GM23248 (cell line): ENCODE measurements at regions not wholly inside any gene's neighbourhood (a gene's known extent, or its start where the extent isn't known, plus 50 kb on each side); places are given as distances from the start of the nearest gene placed in this dataset.
"Not testable (repeated sequence)": the region's sequence is repeated elsewhere in the genome, so short reads cannot be mapped to it uniquely, and the experiment has no call there.

ENCODE experiments used
- DNase-seq: peaks from one replicate; pipeline ENCODE4 v3.0.0-alpha.2; 2015
- H2AFZ ChIP-seq: fragments of 200-600 bp; sonication (generic); 2 replicates; pipeline ENCODE4 v1.6.1; 2016; ENCODE audit warnings: antibody characterized with exemption
- H3F3A ChIP-seq: fragments of 200-600 bp; sonication (generic); 2 replicates; pipeline ENCODE4 v1.6.1; 2016; ENCODE audit warnings: mild to moderate bottlenecking, antibody characterized with exemption, mixed run types; ENCODE audit not compliant: insufficient read depth
- H3K27ac ChIP-seq: fragments of 200-600 bp; sonication (generic); 2 replicates; pipeline ENCODE4 v1.5.1; 2016; ENCODE audit warnings: mild to moderate bottlenecking
- H3K27me3 ChIP-seq: fragments of 200-600 bp; sonication (generic); replicated peaks from 2 replicates; pipeline ENCODE4 v1.6.1; 2016; ENCODE audit warnings: mild to moderate bottlenecking; ENCODE audit not compliant: insufficient read depth
- H3K36me3 ChIP-seq: fragments of 200-600 bp; sonication (generic); 2 replicates; pipeline ENCODE4 v1.6.1; 2016; ENCODE audit warnings: low read depth, mild to moderate bottlenecking
- H3K4me1 ChIP-seq: fragments of 200-600 bp; sonication (generic); 2 replicates; pipeline ENCODE4 v1.6.1; 2016; ENCODE audit warnings: mild to moderate bottlenecking; ENCODE audit not compliant: insufficient read depth
- H3K4me2 ChIP-seq: fragments of 200-600 bp; sonication (generic); one replicate; pipeline ENCODE4 v1.6.1; 2016; ENCODE audit warnings: mild to moderate bottlenecking; ENCODE audit not compliant: unreplicated experiment
- H3K4me3 ChIP-seq: fragments of 200-600 bp; sonication (generic); 2 replicates; pipeline ENCODE4 v1.5.1; 2016; ENCODE audit warnings: mild to moderate bottlenecking
- H3K79me2 ChIP-seq: fragments of 200-600 bp; sonication (generic); 2 replicates; pipeline ENCODE4 v1.6.1; 2016; ENCODE audit warnings: mild to moderate bottlenecking; ENCODE audit not compliant: insufficient read depth
- H3K9ac ChIP-seq: fragments of 200-600 bp; sonication (generic); 2 replicates; pipeline ENCODE4 v1.6.1; 2016; ENCODE audit warnings: mild to moderate bottlenecking
- H3K9me2 ChIP-seq: fragments of 200-600 bp; sonication (generic); 2 replicates; pipeline ENCODE4 v1.6.1; 2016; ENCODE audit warnings: mixed run types, mild to moderate bottlenecking, moderate library complexity; ENCODE audit not compliant: insufficient read depth
- H3K9me3 ChIP-seq: fragments of 200-600 bp; sonication (generic); one replicate; pipeline ENCODE4 v1.6.1; 2017; ENCODE audit warnings: low read depth
- H4K20me1 ChIP-seq: fragments of 200-600 bp; sonication (generic); 2 replicates; pipeline ENCODE4 v1.6.0; 2016; ENCODE audit not compliant: insufficient read depth
- EZH2 ChIP-seq: fragments of 200-600 bp; sonication (generic); IDR thresholded peaks from 2 replicates; pipeline ENCODE4 v1.6.1; 2018; ENCODE audit warnings: antibody characterized with exemption, mild to moderate bottlenecking; ENCODE audit not compliant: insufficient read depth, poor library complexity, severe bottlenecking
- EZH2phosphoT487 ChIP-seq: fragments of 200-600 bp; sonication (generic); IDR thresholded peaks from 2 replicates; pipeline ENCODE4 v1.6.1; 2018; ENCODE audit warnings: antibody characterized with exemption, moderate library complexity, mild to moderate bottlenecking, low read depth; ENCODE audit not compliant: insufficient read depth
- WGBS, 2 experiments: methylation state at CpG; one replicate each; pipeline ENCODE4 v1.1.6; 2015 to 2017; ENCODE audit warnings: low lambda C conversion rate in 2 of 2, low coverage in 1 of 2; ENCODE audit errors: missing lambda C conversion rate in 2 of 2; 5-methylcytosine and 5-hydroxymethylcytosine counted together
- in situ Hi-C: fragments of 300-500 bp; cut with MboI; formaldehyde crosslinking; loops from 2 replicates; pipeline ENCODE4 v1.15.0; 2020

DNA sequence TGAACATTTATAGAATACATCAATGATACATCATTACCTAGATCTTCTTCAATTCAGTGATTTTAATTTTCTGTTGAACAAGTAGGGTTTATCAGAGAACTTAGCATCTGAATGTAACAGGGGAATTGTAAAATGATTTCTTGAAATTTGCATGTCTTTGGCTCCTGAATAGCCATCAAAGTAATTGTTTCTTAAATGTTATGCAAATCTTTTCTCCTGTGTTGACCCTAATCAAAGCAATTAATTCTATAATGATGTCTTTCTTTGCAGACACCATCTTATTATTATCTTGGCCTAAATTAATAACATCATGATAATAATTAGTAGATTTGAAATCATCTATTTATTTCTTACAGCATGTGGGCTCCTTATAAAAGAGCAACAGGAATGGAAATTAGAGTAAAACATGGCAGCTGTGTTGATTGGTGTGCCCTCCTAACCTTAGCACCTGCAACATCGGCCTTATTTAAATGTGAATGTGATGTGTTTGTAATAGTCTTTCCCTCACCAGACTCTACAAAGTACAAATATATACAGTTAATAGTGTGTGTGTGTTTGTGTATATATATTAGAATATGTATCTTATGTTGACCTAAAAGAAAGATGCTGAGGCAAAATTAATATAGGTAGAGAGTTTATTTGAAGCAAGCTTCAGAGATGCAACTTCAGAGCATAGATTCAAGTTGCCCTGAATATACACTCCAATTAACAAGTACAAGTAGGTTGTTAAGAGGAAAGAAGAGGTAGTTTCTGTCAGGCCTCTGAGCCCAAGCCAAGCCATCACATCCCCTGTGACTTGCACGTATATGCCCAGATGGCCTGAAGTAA is 328.0 kb upstream of the TECRL start:
- 26 to 41% methylated on average over 2 of the region's 2 CpGs for WGBS, 2 experiments
- Histone ChIP-seq H3K4me1 (no peaks in the 10 kb centered on the region), H3K4me2 (no peak overlapping the region), H3K79me2 (no peaks in the 10 kb centered on the region), H4K20me1 (no peaks in the 10 kb centered on the region), H3F3A (no peaks in the 10 kb centered on the region), H3K9me2 (no peaks in the 10 kb centered on the region; the same call in 1 of the 2 replicates), H3K9me3 (peaks cover 3% of the 10 kb centered on the region), H3K4me3 (no peak overlapping the region), H3K36me3 (no peaks in the 10 kb centered on the region), H3K27me3 (no peaks in the 10 kb centered on the region), H3K9ac (no peak overlapping the region), H3K27ac (no peak overlapping the region), H2AFZ (no peak overlapping the region)
- DNase-seq, result no peak
- no peak for TF ChIP-seq EZH2phosphoT487
- no peak for TF ChIP-seq EZH2
- in situ Hi-C loops, result no loop called here

DNA sequence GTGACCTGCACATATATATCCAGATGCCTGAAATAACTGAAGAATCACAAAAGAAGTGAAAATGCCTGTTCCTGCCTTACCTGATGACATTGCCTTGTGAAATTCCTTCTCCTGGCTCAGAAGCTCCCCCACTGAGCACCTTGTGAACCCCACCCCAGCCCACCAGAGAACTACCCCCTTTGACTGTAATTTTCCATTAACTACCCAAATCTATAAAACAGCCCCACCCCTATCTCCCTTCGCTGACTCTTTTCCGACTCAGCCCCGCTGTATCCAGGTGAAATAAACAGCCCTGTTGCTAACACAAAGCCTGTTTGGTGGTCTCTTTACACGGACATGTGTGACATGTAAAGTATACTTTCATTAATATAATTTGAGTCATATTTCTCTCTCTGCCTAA is 320.3 kb upstream of the TECRL start:
- H3K4me2 ChIP-seq, result no peak overlapping the region
- no peak for TF ChIP-seq EZH2phosphoT487
- no peak for TF ChIP-seq EZH2
- H2AFZ ChIP-seq, result no peak overlapping the region
- no peaks in the 10 kb centered on the region for H3K27me3 ChIP-seq
- no peaks in the 10 kb centered on the region for H3K9me3 ChIP-seq
- WGBS, 2 experiments, result 8 to 17% methylated on average over 4 of the region's 4 CpGs
- in situ Hi-C loops, result no loop called here
- H3K4me1 ChIP-seq, result no peaks in the 10 kb centered on the region
- no peaks in the 10 kb centered on the region for H3K36me3 ChIP-seq
- no peaks in the 10 kb centered on the region for H4K20me1 ChIP-seq
- H3K79me2 ChIP-seq, result no peaks in the 10 kb centered on the region
- no peak overlapping the region for H3K27ac ChIP-seq
- H3K4me3 ChIP-seq, result no peak overlapping the region
- no peak overlapping the region for H3K9ac ChIP-seq
- no peak for DNase-seq
- H3F3A ChIP-seq, result no peaks in the 10 kb centered on the region
- H3K9me2 ChIP-seq, result no peaks in the 10 kb centered on the region

DNA sequence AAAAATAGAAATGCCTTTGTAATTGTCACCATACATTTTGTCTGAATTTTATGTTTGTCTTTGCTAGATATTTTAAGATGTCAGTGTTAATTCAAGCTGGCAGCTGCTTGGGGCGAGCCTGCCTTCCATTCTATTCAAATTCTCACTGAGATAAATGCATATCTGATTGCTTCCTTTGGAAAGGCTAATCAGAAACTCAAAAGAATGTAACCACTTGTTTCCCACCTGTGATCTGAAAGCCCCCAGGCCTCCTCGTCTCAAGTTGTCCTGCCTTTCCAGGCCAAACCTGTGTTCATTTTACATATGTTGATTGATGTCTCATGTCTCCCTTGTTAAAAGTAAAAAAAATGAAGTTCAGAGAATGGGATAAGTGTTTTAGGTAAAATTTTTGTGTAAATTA is 318.7 kb upstream of the TECRL start:
- Histone ChIP-seq H3K4me1 (no peaks in the 10 kb centered on the region), H3K4me2 (no peak overlapping the region), H3K27me3 (no peaks in the 10 kb centered on the region), H3K36me3 (no peaks in the 10 kb centered on the region), H3K27ac (no peak overlapping the region), H3K79me2 (no peaks in the 10 kb centered on the region), H3F3A (no peaks in the 10 kb centered on the region), H3K9ac (no peak overlapping the region), H2AFZ (no peak overlapping the region), H3K9me3 (no peaks in the 10 kb centered on the region), H3K9me2 (no peaks in the 10 kb centered on the region), H4K20me1 (no peaks in the 10 kb centered on the region), H3K4me3 (no peak overlapping the region)
- DNase-seq, result no peak
- in situ Hi-C loops, result no loop called here
- 9% methylated on average over 2 of the region's 2 CpGs for WGBS, 2 experiments
- TF ChIP-seq EZH2, result no peak
- TF ChIP-seq EZH2phosphoT487, result no peak

DNA sequence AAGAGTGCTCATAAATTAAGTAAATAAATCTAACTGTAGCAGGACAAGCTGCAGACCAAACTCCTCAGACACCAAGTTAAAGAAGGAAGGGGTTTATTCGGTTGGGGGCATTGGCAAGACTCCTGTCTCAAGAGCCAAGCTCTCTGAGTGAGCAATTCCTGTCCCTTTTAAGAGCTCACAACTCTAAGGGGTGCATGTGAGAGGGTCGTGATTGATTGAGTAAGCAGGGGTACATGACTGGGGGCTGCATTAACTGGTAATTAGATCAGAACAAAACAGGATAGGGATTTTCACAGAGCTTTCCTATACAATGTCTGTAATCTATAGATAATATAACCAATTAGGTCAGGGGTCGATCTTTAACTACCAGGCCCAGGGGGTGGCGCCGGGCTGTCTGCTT is 318.1 kb upstream of the TECRL start:
- H2AFZ ChIP-seq, DNase-seq, H3K9me2 ChIP-seq, H3K27ac ChIP-seq, H3K9me3 ChIP-seq, H3K4me1 ChIP-seq, H3F3A ChIP-seq, in situ Hi-C loops, H3K27me3 ChIP-seq, H4K20me1 ChIP-seq, H3K36me3 ChIP-seq, H3K9ac ChIP-seq, H3K79me2 ChIP-seq, H3K4me3 ChIP-seq, H3K4me2 ChIP-seq: not testable (repeated sequence)
- WGBS, 2 experiments, result 9 to 18% methylated on average over 5 of the region's 5 CpGs

DNA sequence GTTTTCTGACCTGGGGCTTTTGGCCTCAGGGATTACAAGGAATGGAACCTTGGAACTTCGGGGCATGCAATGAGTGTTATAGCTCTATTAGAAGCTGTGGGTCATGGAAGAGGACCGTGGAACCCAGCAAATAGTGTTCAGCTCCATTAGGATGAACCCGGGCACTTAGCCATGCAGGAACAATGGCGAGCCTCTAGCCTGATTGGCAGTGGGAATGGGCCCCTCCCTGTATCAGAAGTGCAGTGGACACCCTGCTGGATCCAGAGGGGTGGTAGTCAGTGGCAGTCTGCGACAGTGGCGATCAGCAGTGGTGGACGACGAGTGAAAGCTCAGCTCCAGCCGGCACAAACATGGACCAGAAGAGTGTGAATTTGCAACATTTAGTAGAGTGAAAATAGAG is 315.4 kb upstream of the TECRL start:
- in situ Hi-C loops, result no loop called here
- H3K4me2 ChIP-seq, result no peak overlapping the region
- 38 to 40% methylated on average over 9 of the region's 9 CpGs for WGBS, 2 experiments
- H3F3A ChIP-seq, result no peaks in the 10 kb centered on the region
- H3K79me2 ChIP-seq, result no peaks in the 10 kb centered on the region
- no peaks in the 10 kb centered on the region for H3K27me3 ChIP-seq
- H3K9me2 ChIP-seq, result no peaks in the 10 kb centered on the region
- no peaks in the 10 kb centered on the region for H3K36me3 ChIP-seq
- no peak overlapping the region for H3K4me3 ChIP-seq
- H2AFZ ChIP-seq, result no peak overlapping the region
- H3K9ac ChIP-seq, result no peak overlapping the region
- no peak for DNase-seq
- H3K27ac ChIP-seq, result no peak overlapping the region
- no peaks in the 10 kb centered on the region for H4K20me1 ChIP-seq
- H3K9me3 ChIP-seq, result no peaks in the 10 kb centered on the region
- TF ChIP-seq EZH2 (no peak), EZH2phosphoT487 (no peak)
- no peaks in the 10 kb centered on the region for H3K4me1 ChIP-seq
